AG04450 (cell line): ENCODE measurements at regions not wholly inside any gene's neighbourhood (a gene's known extent, or its start where the extent isn't known, plus 50 kb on each side); places are given as distances from the start of the nearest gene placed in this dataset.

ENCODE experiments used
- CTCF ChIA-PET: fragments of 300-600, 350-600 bp; formaldehyde crosslinking; extraction: SDS; loops from one replicate; lab custom pipeline; 2022; ENCODE audit warnings: antibody characterized with exemption, inconsistent platforms; lab: Charles Lee
- POLR2A ChIA-PET: fragments of 350-600 bp; formaldehyde crosslinking; extraction: SDS; loops from one replicate; lab custom pipeline; 2021; ENCODE audit warnings: antibody characterized with exemption, inconsistent platforms; lab: Yijun Ruan, JAX
- DNase-seq: peaks from one replicate; pipeline ENCODE4 v3.0.0-alpha.2; 2011; ENCODE audit warnings: low read depth, low spot score
- H3K27ac ChIP-seq: one replicate; pipeline ENCODE4 v1.5.1; 2012; ENCODE audit warnings: low read depth, low read length, control low read depth
- H3K27me3 ChIP-seq: one replicate; pipeline ENCODE4 v1.6.0; 2012; ENCODE audit warnings: low read length; ENCODE audit not compliant: control insufficient read depth, insufficient read depth
- H3K4me3 ChIP-seq: 2 replicates; pipeline ENCODE4 v1.5.1; 2011; ENCODE audit warnings: mild to moderate bottlenecking, low read depth, low read length, control low read depth
- H3K9me3 ChIP-seq: 2 replicates; pipeline ENCODE4 v1.5.1; 2012; ENCODE audit warnings: low read length; ENCODE audit not compliant: control insufficient read depth, insufficient read depth
- CTCF ChIP-seq: IDR thresholded peaks from 2 replicates; pipeline ENCODE4 v1.5.1; 2011; ENCODE audit warnings: low read depth, low read length, control low read depth, inconsistent platforms

- Histone ChIP-seq H3K27me3 (no peaks in the 10 kb centered on the region), H3K4me3 (no peak overlapping the region), H3K27ac (no peak overlapping the region), H3K9me3 (no peaks in the 10 kb centered on the region)
- CTCF ChIA-PET = no interaction called here
- no peak for DNase-seq
- POLR2A ChIA-PET = no interaction called here
- no peak for TF ChIP-seq CTCF
These were observed 507.0 kb downstream of the PPARGC1A start for GRCh38 chr4:23382879-23383278.

- Histone ChIP-seq H3K27ac (no peak overlapping the region), H3K4me3 (no peak overlapping the region), H3K9me3 (no peaks in the 10 kb centered on the region), H3K27me3 (no peaks in the 10 kb centered on the region)
- ChIA-PET POLR2A (no interaction called here), CTCF (no interaction called here)
- TF ChIP-seq CTCF = no peak
- DNase-seq = no peak
These were observed 515.6 kb downstream of the PPARGC1A start for GRCh38 chr4:23374259-23374658.

GRCh38 chr4:23373261-23373660 lies 516.6 kb downstream of the PPARGC1A start:
- H3K9me3 ChIP-seq = no peaks in the 10 kb centered on the region
- TF ChIP-seq CTCF = no peak
- no peaks in the 10 kb centered on the region for H3K27me3 ChIP-seq
- H3K4me3 ChIP-seq = no peak overlapping the region
- ChIA-PET POLR2A (no interaction called here), CTCF (no interaction called here)
- no peak overlapping the region for H3K27ac ChIP-seq
- no peak for DNase-seq

GRCh38 chr4:23371533-23371932 lies 518.3 kb downstream of the PPARGC1A start:
- H3K9me3 ChIP-seq = no peaks in the 10 kb centered on the region
- DNase-seq = no peak
- ChIA-PET POLR2A (no interaction called here), CTCF (no interaction called here)
- no peak overlapping the region for H3K27ac ChIP-seq
- TF ChIP-seq CTCF = no peak
- H3K4me3 ChIP-seq = no peak overlapping the region
- no peaks in the 10 kb centered on the region for H3K27me3 ChIP-seq

- Histone ChIP-seq H3K9me3 (no peaks in the 10 kb centered on the region), H3K27me3 (no peaks in the 10 kb centered on the region), H3K4me3 (no peak overlapping the region), H3K27ac (no peak overlapping the region)
- ChIA-PET POLR2A (no interaction called here), CTCF (no interaction called here)
- no peak for TF ChIP-seq CTCF
- DNase-seq = no peak
These were observed 520.5 kb downstream of the PPARGC1A start for GRCh38 chr4:23369331-23369730.
